ENCODE measurements at regions not wholly inside any gene's neighbourhood (a gene's known extent, or its start where the extent isn't known, plus 50 kb on each side); places are given as distances from the start of the nearest gene placed in this dataset.
"Not testable (repeated sequence)": the region's sequence is repeated elsewhere in the genome, so short reads cannot be mapped to it uniquely, and the experiment has no call there.

DNA sequence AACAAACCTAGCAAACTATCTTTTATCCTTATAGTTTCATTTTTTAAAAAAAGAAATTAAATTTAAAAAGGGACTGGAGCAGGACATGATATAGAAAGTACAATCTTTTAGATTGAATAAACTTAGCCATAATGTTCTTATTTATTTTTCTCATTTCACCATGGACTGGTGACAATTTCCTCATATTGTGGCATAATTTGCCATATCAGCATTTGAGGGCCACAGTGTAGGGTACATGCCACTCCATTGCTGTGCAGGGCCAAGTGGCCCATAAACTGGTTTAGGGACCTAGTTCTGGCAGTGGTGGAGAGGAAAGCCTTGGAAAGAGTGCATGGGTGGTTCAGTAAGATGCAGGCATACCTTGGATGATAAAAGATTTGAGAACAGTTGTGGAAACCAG, 232.9 kb upstream of the ELL2 start:
- no peaks in the 10 kb centered on the region for H3K9me3 ChIP-seq
- H3K4me3 ChIP-seq = no peak overlapping the region
- intact Hi-C loops (cut with DNase I) = no loop called here
- ATAC-seq (no peak), DNase-seq (no peak)
- TF ChIP-seq CTCF (IDR thresholded peaks at IDR 0.05) = no peak
- no peaks in the 10 kb centered on the region for H3K36me3 ChIP-seq
- no peaks in the 10 kb centered on the region for H3K27me3 ChIP-seq
- H3K4me1 ChIP-seq = no peaks in the 10 kb centered on the region
- H3K27ac ChIP-seq = no peak overlapping the region

DNA sequence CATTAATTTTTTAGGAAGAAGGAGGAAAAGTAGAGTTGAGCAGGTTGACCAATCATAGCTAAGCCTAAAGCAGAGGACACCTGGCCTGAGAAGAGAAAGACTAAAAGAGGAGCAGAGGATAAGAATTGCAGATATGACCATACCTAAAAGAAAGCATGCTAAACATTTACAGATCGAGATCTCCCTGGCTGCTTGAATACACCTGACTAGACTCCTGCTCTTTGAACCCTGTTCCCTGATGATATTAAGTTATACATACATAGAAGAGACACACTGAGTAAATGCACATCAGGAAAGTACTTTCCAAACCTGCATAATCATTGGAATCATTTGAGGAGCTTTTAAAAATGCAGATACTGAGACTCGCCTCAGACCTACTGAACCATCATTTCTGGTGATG, 232.3 kb upstream of the ELL2 start:
- TF ChIP-seq CTCF (IDR thresholded peaks at IDR 0.05) = no peak
- DNase-seq (no peak), ATAC-seq (no peak)
- no peak overlapping the region for H3K27ac ChIP-seq
- H3K4me1 ChIP-seq = no peaks in the 10 kb centered on the region
- no peak overlapping the region for H3K4me3 ChIP-seq
- H3K36me3 ChIP-seq = no peaks in the 10 kb centered on the region
- intact Hi-C loops (cut with DNase I) = no loop called here
- H3K27me3 ChIP-seq = no peaks in the 10 kb centered on the region
- no peaks in the 10 kb centered on the region for H3K9me3 ChIP-seq

- TF ChIP-seq CTCF (IDR thresholded peaks at IDR 0.05) = no peak
- intact Hi-C loops (cut with DNase I) = no loop called here
- Histone ChIP-seq H3K4me1 (no peaks in the 10 kb centered on the region), H3K4me3 (no peak overlapping the region), H3K27ac (no peak overlapping the region), H3K36me3 (no peaks in the 10 kb centered on the region), H3K27me3 (no peaks in the 10 kb centered on the region), H3K9me3 (no peaks in the 10 kb centered on the region)
- no peak for ATAC-seq
- no peak for DNase-seq
Observed at GRCh38 chr5:96189987-96190386, 228.3 kb upstream of the ELL2 start.

DNA sequence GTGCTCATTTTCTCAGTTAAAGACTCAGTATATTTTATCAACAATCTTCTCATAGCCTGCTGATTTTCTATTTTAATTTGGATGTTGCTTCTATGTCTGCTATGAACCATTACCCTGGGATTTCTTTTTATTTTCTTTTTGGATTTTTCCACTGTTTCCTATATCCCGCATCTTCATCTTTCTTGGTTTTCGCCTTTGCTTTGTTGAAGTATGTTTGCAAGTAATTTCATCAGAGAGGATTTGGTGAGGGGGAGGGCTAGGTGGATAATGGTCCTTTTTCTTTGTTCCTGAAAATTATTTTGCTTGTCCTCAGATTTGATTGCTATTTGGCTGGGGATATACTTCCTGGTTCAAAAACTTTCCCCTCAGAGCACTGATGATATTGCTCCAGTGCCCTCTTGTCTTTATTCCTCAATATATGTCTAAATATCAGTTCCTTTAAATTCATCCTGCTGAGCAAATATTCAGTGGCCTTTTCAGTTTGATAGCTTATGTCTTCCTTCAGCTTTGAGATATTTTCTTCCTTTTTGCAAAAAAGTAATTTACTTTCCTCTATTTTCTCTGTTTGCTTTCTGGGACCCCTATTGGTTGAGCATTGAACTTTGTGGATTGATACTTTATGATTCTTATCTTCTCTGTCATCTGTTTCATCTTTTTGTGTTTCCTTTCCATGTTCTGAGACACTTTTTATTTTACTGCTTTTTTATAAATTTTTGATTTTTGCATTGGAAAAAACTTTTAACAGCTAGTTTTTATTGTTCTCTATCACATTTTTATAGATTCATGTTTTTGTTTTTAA, 227.6 kb upstream of the ELL2 start:
- no peaks in the 10 kb centered on the region for H3K9me3 ChIP-seq
- DNase-seq = no peak
- ATAC-seq = no peak
- no peaks in the 10 kb centered on the region for H3K4me1 ChIP-seq
- no peaks in the 10 kb centered on the region for H3K36me3 ChIP-seq
- no peak overlapping the region for H3K4me3 ChIP-seq
- intact Hi-C loops (cut with DNase I) = no loop called here
- H3K27ac ChIP-seq = no peak overlapping the region
- TF ChIP-seq CTCF (IDR thresholded peaks at IDR 0.05) = no peak
- no peaks in the 10 kb centered on the region for H3K27me3 ChIP-seq

DNA sequence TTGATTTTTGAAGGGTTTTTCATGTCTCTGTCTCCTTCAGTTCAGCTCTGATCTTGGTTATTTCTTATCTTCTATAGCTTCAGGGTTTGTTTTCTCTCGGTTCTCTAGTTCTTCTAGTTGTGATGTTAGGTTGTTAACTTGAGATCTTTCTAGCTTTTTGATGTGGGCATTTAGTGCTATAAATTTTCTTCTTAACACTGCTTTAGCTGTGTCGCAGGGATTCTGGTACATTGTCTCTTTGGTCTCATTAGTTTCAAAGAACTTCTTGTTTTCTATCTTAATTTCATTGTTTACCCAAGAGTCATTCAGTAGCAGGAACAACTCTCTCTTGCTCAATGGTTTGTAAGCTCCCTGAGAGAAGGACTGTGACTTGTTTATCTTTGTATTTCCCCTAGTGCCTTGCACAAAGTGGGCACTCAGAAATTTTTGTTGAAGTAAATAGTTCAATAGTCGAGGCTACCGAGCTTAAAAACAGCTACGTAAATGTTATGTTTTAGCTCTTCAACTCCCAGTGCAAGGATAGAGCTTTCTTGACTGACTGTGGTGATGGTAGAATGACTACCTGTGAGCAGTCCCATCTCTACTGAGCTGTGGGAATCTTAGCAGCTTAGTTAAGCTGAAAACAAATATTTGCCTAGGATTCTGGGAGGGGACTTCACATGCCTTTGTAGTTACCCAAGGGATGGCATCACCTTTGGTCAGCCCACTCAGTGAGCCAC, 225.8 kb upstream of the ELL2 start:
- intact Hi-C loops (cut with DNase I) = no loop called here
- H3K9me3 ChIP-seq = no peaks in the 10 kb centered on the region
- no peak for TF ChIP-seq CTCF (IDR thresholded peaks at IDR 0.05)
- H3K4me1 ChIP-seq = no peaks in the 10 kb centered on the region
- DNase-seq = no peak
- ATAC-seq = no peak
- no peak overlapping the region for H3K4me3 ChIP-seq
- no peaks in the 10 kb centered on the region for H3K36me3 ChIP-seq
- no peak overlapping the region for H3K27ac ChIP-seq
- no peaks in the 10 kb centered on the region for H3K27me3 ChIP-seq

DNA sequence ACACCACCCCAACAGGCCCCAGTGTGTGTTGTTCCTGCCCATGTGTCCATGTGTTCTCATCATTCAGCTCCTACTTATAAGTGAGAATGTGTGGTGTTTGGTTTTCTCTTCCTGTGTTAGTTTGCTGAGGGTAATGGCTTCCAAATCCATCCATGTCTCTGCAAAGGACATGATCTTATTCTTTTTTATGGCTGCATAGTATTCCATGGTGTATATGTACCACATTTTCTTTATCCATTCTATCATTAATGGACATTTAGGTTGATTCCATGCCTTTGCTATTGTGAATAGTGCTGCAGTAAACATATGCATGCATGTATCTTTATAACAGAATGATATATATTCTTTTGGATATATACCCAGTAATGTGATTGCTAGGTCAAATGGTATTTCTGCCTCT, 222.9 kb upstream of the ELL2 start:
- ATAC-seq; H3K4me3 ChIP-seq; H3K9me3 ChIP-seq; H3K27ac ChIP-seq; DNase-seq; H3K27me3 ChIP-seq; H3K36me3 ChIP-seq; H3K4me1 ChIP-seq; intact Hi-C loops (cut with DNase I): not testable (repeated sequence)

Measured in upper lobe of right lung (tissue), 1 donor.